T-helper 1 cell treated with Interleukin-12 subunit alpha and Interleukin-12 subunit beta and Interleukin-4 antibody, amounts not matched to agents 30 μg/mL and 1 μg/mL, for 36 hours (primary cell): ENCODE measurements at regions not wholly inside any gene's neighbourhood (a gene's known extent, or its start where the extent isn't known, plus 50 kb on each side); places are given as distances from the start of the nearest gene placed in this dataset.

Experiments
- H3K27ac Mint-ChIP-seq: one replicate; pipeline ENCODE4 v1.8.0; 2021; ENCODE audit warnings: mild to moderate bottlenecking, mixed read lengths
- H3K27me3 Mint-ChIP-seq: one replicate; pipeline ENCODE4 v1.8.0; 2021; ENCODE audit warnings: low read depth, mixed read lengths
- H3K36me3 Mint-ChIP-seq: one replicate; pipeline ENCODE4 v1.8.0; 2021; ENCODE audit warnings: low read depth, mixed read lengths
- H3K4me1 Mint-ChIP-seq: one replicate; pipeline ENCODE4 v1.8.0; 2021; ENCODE audit warnings: low read depth, mixed read lengths
- H3K4me3 Mint-ChIP-seq: one replicate; pipeline ENCODE4 v1.8.0; 2021; ENCODE audit warnings: mild to moderate bottlenecking, moderate library complexity, mixed read lengths
- H3K9me3 Mint-ChIP-seq: one replicate; pipeline ENCODE4 v1.8.0; 2021; ENCODE audit warnings: mixed read lengths

DNA sequence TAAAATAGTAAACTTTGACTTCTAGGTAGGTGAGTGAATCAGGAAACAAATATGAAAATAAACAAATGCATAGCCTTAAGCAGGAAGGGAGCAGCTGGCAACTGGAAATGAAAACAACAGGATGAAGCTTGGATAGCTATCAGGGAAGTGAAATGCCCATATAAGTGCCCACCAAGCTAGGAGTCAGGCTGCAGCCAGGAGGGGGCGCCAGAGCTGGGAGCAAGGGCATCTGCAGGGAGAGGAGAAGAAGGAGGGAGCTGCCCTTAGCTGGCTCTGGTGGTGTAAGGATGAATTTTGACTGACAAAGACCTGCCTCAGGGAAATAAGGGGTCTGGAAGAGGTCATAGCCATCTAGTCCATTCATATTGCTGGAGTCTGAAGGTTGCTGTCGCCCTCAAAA, 298.3 kb downstream of the TDRD15 start:
- Mint-ChIP-seq H3K4me3 (no peak overlapping the region), H3K36me3 (no peaks in the 10 kb centered on the region), H3K27ac (no peak overlapping the region), H3K9me3 (no peaks in the 10 kb centered on the region), H3K27me3 (no peaks in the 10 kb centered on the region), H3K4me1 (no peaks in the 10 kb centered on the region)

DNA sequence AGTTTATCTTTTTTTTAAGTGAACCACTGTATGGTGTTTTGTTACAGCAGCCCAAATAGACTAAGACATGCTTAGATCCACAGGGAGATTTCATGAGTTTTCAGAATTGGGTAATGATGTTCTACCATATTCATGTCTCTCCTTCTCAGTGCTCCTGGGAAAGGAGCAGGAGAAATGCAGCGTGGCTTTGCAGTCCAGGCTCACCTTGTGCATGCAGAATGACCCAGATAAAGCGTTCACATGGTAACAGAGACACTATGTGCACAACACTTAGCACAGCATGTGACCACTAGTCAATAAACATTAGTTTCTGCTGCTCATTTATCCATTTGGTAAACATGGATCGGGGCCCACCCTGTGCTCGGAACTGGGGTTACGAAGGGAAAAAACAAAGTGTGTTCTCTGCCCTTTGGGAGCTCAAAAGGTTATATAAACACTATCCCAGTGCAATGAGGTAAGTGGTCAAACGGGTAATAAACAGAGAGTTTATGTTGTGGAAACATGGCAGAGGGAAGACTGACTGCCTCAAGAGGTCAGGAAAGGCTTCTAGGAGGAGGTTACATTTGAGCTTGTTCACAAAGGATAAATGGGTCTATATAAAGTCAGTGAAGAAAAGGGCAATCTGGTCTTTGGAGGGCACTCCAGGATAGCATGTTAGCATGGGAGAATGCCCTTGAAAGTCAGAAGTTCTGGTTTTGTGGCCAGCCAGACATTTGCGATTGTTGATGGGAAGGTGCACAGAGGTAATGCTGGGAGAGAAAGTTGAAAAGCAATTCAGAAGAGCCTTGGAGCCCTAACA, 299.2 kb downstream of the TDRD15 start:
- Mint-ChIP-seq H3K27ac (no peak overlapping the region), H3K9me3 (peaks cover 2% of the 10 kb centered on the region), H3K4me1 (peaks cover 4% of the 10 kb centered on the region), H3K36me3 (no peaks in the 10 kb centered on the region), H3K4me3 (no peak overlapping the region), H3K27me3 (no peaks in the 10 kb centered on the region)

DNA sequence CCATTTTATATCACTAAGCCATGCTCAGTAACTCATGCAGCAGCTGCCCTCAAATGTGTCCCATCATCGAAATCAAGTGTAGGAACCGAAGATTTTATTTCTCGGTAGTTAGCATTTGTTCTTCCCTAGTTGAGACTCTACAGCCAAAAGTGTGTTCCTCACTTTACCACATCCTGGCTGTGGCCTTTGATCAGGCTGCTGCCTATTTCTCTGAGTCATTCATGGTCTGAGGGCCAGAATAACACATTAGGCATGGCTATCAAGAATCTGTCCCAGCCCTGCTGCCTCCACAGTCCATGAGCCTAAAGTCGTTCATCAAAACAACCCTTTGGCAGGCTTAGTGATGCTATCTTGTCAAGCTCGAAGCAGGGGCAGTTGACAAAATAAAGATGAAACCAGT, 300.1 kb downstream of the TDRD15 start:
- H3K27me3 Mint-ChIP-seq, result no peaks in the 10 kb centered on the region
- no peak overlapping the region for H3K27ac Mint-ChIP-seq
- H3K4me3 Mint-ChIP-seq, result no peak overlapping the region

DNA sequence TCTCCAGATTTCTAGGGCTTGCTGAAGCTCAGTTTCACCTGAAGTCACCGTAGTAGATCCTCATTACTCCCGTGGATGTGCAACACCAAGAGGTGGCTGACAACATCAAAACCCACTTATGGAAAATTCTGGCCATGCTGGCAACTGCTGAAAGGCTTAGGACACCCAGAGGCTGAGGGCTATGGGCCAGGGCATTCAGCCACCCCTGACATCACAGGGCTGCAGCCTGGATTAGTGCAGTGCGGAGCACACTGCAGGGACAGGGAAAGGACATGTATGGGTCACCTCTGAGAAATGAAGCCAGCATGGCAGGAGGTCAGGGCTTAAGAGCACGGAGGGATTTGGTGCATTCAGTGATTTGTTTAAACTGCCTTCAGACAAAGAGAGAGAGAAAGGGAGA, 300.6 kb downstream of the TDRD15 start:
- Mint-ChIP-seq H3K4me3 (no peak overlapping the region), H3K27ac (no peak overlapping the region), H3K27me3 (no peaks in the 10 kb centered on the region), H3K4me1 (peaks cover 4% of the 10 kb centered on the region), H3K9me3 (peaks cover 7% of the 10 kb centered on the region), H3K36me3 (no peaks in the 10 kb centered on the region)

More for the DNA sequence above, 300.1 kb downstream of the TDRD15 start:
- H3K4me1 Mint-ChIP-seq, result peaks cover 4% of the 10 kb centered on the region
- no peaks in the 10 kb centered on the region for H3K36me3 Mint-ChIP-seq
- H3K9me3 Mint-ChIP-seq, result peaks cover 7% of the 10 kb centered on the region

DNA sequence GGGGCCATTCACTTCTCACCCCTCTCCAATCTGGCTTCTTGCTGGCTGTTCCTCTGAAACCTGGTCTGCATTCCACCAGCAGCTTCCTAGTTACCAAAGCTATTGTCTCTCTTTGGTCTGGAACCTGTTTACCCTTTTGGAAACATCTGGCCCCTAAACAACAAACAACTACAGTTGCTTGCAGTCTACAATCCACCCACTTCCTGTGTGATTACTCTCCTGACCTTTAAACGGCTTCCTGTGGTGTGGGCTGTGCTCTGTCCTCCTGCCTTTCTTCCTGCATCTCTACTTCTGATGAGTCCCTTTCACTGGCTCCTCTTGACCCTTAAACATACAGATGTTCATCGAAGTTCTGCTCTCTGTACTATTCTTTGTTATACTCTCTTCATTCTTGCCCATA, 303.8 kb downstream of the TDRD15 start:
- Mint-ChIP-seq H3K4me3 (no peak overlapping the region), H3K4me1 (peaks cover 4% of the 10 kb centered on the region)

DNA sequence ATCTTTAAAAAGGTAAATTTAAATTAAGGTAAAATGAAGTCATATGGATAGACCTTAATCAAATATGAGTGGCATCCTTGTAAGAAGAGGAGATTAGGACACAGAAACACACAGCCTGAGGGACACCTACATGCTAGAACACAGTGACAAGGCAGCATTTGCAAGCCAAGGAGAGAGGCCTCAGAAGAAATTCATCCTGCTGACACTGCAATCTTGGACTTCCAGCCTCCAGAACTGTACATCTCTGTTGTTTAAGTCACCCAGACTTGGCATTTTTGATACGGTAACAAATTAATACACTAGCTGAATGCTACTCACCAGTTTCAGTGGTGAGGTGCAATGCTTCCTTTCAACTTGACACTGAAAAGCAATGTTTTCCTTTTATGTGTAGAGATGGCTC, 305.0 kb downstream of the TDRD15 start:
- no peak overlapping the region for H3K27ac Mint-ChIP-seq
- no peaks in the 10 kb centered on the region for H3K27me3 Mint-ChIP-seq
- peaks cover 4% of the 10 kb centered on the region for H3K4me1 Mint-ChIP-seq
- H3K4me3 Mint-ChIP-seq, result no peak overlapping the region
- H3K36me3 Mint-ChIP-seq, result no peaks in the 10 kb centered on the region
- peaks cover 7% of the 10 kb centered on the region for H3K9me3 Mint-ChIP-seq

More for the DNA sequence above, 303.8 kb downstream of the TDRD15 start:
- H3K27me3 Mint-ChIP-seq, result no peaks in the 10 kb centered on the region
- peak overlapping the region; percentile 34 for H3K27ac Mint-ChIP-seq
- H3K36me3 Mint-ChIP-seq, result no peaks in the 10 kb centered on the region
- peaks cover 7% of the 10 kb centered on the region for H3K9me3 Mint-ChIP-seq

DNA sequence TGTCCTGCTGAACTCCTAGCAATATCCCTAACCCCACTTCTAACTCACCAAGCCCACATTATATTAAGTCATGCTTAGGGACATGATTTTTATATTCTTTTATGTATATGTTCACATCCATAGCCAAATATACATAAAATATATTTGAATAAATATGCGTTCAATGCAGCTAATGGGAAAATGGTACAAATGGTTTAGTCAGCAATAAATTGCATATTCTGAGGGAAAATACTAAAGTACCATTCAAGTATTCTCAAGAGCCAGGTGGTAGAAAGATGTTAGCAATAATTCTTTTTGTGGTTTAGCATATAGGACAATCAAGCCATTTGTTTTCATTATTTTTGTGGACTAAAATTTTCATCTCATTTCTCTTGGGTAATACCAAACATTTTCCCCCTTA, 306.0 kb downstream of the TDRD15 start:
- Mint-ChIP-seq H3K27me3 (no peaks in the 10 kb centered on the region), H3K4me1 (peaks cover 4% of the 10 kb centered on the region), H3K27ac (no peak overlapping the region), H3K4me3 (no peak overlapping the region), H3K9me3 (peaks cover 10% of the 10 kb centered on the region), H3K36me3 (no peaks in the 10 kb centered on the region)

DNA sequence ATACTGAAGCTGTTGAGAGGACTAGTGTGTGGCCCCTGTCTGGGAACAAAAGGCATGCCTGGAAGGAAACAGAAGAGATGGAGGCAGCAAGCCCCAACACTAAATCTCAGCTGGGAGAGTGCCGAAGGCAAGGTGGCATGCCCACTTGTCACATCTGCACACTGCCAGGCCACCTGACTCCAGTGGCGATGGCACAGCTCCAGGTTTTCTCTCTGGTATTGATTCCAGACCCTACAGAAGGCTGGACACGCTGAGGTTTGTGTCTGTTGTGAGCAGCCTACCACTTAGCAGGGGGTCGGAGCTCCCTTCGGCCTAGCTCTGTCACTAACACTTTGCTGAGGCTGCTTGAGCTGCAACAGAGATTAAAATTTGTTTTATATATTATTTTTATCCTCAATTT, 307.3 kb downstream of the TDRD15 start:
- Mint-ChIP-seq H3K36me3 (no peaks in the 10 kb centered on the region), H3K27me3 (no peaks in the 10 kb centered on the region), H3K4me3 (no peak overlapping the region), H3K9me3 (peaks cover 10% of the 10 kb centered on the region), H3K4me1 (peaks cover 4% of the 10 kb centered on the region), H3K27ac (no peak overlapping the region)

DNA sequence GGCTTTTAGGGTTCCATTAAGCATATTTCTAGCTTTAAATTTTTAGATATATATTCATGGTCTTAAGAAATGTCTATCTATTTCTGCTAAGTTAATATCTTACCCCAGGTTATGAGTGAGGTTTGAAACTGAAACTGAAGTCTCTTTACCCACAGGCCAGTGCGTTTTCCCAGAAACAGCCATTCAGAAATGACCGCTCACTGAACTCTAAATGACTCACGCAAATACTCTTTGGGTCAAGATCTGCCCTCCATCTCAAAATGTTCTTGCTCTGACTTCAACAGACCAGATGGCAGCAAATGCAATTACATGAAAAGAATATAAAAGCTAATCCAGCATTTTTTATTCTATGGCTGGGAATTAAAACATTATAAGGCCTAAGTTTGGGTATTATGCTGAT, 315.2 kb downstream of the TDRD15 start:
- H3K27ac Mint-ChIP-seq, result no peak overlapping the region
- H3K27me3 Mint-ChIP-seq, result no peaks in the 10 kb centered on the region
- no peak overlapping the region for H3K4me3 Mint-ChIP-seq
- H3K9me3 Mint-ChIP-seq, result peaks cover 6% of the 10 kb centered on the region
- no peaks in the 10 kb centered on the region for H3K4me1 Mint-ChIP-seq
- no peaks in the 10 kb centered on the region for H3K36me3 Mint-ChIP-seq

DNA sequence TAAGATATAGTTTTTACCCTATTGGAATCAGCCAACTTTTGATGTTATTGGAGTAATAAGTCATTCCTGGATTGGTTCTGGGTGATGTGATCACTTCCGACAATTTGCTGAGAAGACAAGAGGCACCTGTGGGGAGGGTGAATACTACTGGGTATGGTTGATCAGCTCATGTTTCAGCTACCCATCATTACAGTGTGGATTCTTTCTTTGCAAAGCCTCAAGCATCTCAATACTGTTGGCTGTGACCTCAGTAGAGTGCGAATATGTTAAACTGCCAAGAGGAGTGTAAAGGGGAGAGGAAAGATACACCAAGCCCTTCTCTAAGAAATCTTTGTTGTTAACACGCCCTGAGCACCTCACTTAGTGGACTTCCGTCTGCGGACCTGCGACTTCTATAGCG, 317.7 kb downstream of the TDRD15 start:
- H3K36me3 Mint-ChIP-seq, result no peaks in the 10 kb centered on the region
- H3K9me3 Mint-ChIP-seq, result peaks cover 10% of the 10 kb centered on the region
- no peak overlapping the region for H3K27ac Mint-ChIP-seq
- H3K4me3 Mint-ChIP-seq, result no peak overlapping the region
- no peaks in the 10 kb centered on the region for H3K4me1 Mint-ChIP-seq
- no peaks in the 10 kb centered on the region for H3K27me3 Mint-ChIP-seq

DNA sequence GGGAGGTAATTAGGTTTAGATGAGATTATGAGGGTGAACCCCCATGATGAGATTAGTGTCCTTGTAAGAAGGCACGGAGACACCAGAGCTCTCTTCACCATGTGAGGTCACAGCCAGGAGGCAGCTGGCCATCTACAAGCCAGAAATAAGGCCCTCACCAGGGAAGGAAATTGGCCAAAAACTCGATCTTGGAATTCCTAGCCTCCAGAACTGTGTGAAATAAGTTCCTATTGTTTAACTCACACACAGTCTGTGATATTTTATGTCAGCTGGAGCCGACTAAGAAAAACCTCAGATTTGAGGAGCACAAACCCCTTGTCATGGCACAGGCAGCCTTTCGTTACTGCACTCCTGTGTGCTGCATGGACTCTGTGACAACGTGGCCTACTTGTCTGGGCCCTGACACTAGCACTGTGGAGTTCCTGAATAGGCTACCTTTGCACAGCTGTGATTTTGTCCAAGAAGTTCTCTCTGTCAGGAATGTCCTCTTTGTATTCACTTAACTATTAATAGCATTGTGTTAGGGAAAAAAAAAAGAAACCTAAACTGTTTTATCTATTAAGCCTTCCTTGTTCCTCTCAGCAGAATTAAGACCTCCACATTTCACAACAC, 319.8 kb downstream of the TDRD15 start:
- H3K27me3 Mint-ChIP-seq, result no peaks in the 10 kb centered on the region
- no peaks in the 10 kb centered on the region for H3K36me3 Mint-ChIP-seq
- H3K27ac Mint-ChIP-seq, result no peak overlapping the region
- no peak overlapping the region for H3K4me3 Mint-ChIP-seq
- H3K9me3 Mint-ChIP-seq, result peaks cover 15% of the 10 kb centered on the region
- no peaks in the 10 kb centered on the region for H3K4me1 Mint-ChIP-seq

DNA sequence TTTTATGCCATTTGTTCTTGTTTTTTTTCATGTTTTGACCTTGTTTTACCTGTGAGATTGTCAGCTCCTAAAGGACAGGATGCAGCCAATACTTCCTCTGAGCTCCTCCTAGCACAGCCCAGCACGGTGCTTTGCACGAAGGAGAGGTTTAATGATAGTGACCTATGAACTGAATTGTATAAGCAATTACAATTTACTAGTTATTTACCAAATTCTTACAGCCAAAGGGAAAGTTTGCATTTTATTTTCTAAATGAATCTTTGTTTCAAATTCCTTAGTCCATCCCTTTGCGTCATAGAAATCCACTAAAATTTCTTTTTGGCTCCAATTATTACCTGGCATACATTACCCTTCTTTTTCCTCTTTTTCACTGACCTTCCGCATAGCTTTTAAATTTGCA, 326.1 kb downstream of the TDRD15 start:
- H3K27me3 Mint-ChIP-seq, result no peaks in the 10 kb centered on the region
- H3K36me3 Mint-ChIP-seq, result no peaks in the 10 kb centered on the region
- H3K4me3 Mint-ChIP-seq, result no peak overlapping the region
- no peaks in the 10 kb centered on the region for H3K4me1 Mint-ChIP-seq
- H3K9me3 Mint-ChIP-seq, result peaks cover 12% of the 10 kb centered on the region
- H3K27ac Mint-ChIP-seq, result no peak overlapping the region

DNA sequence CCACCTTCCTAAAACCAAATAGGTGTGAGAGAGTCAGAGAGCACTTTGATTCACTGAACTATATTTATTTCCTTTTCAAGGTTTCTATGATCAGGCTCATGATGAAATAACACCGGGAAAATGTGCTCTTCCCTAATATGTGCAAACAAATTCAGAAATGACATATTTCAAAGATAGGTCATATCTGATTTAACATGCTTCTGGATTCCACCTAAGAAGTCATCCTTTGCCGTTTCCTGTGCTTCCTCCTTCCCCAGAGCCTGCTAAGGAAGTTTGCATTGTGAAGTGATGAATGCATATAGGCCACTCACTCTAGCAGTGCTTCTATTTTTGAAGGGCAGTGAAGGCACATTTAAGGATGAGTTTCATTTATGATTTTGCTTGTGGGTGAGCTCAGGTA, 327.6 kb downstream of the TDRD15 start:
- peaks cover 6% of the 10 kb centered on the region for H3K9me3 Mint-ChIP-seq
- no peaks in the 10 kb centered on the region for H3K27me3 Mint-ChIP-seq
- H3K4me3 Mint-ChIP-seq, result no peak overlapping the region
- H3K4me1 Mint-ChIP-seq, result no peaks in the 10 kb centered on the region
- no peak overlapping the region for H3K27ac Mint-ChIP-seq
- no peaks in the 10 kb centered on the region for H3K36me3 Mint-ChIP-seq

DNA sequence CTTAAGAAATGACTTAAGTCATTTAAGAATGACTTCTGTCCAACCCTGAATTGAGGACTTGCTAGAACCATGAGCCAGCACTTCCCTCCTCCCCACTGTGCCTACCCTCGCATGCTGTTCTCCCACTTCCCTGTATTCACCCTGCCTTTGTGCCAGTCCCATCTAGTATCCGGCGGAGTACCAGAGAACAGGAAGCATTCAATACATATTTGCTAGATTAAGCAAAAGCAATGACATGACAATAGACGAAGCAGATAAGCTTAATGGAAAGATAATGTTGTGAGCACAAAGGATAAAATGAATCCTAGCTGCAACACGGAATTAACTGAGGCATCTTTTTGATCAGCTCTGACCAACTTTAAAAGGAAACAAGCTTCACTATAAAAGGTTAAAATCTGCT, 328.5 kb downstream of the TDRD15 start:
- H3K36me3 Mint-ChIP-seq, result no peaks in the 10 kb centered on the region
- H3K27ac Mint-ChIP-seq, result no peak overlapping the region
- no peaks in the 10 kb centered on the region for H3K27me3 Mint-ChIP-seq
- H3K4me3 Mint-ChIP-seq, result no peak overlapping the region
- peaks cover 4% of the 10 kb centered on the region for H3K9me3 Mint-ChIP-seq
- H3K4me1 Mint-ChIP-seq, result no peaks in the 10 kb centered on the region

DNA sequence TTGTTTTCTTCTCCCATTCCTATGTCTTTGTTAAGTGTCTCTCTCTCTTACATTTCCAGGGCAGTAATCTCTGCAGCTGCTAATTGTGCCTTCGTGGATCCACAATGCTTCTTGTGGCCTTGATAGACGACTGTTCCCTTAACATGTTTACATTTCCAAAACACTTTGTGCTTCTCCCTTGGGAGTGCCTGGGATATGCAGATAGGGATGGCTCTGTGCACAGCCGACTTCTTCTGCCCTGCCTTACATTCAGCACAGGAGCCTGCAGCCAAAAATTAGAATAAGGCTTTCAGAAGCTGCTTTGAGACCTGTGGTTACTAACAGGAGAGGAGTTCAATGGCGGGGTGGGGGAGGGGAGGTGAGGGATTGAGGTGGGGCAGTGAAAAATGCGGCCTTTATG, 328.9 kb downstream of the TDRD15 start:
- Mint-ChIP-seq H3K9me3 (peaks cover 4% of the 10 kb centered on the region), H3K27me3 (no peaks in the 10 kb centered on the region), H3K36me3 (no peaks in the 10 kb centered on the region), H3K4me3 (no peak overlapping the region), H3K4me1 (no peaks in the 10 kb centered on the region), H3K27ac (no peak overlapping the region)
